Fibroblast of the aortic adventitia (primary cell): ENCODE measurements at regions not wholly inside any gene's neighbourhood (a gene's known extent, or its start where the extent isn't known, plus 50 kb on each side); places are given as distances from the start of the nearest gene placed in this dataset.

Experiments
- DNase-seq: peaks from one replicate; pipeline ENCODE4 v3.0.0-alpha.2; 2010; ENCODE audit warnings: low read depth
- H3K4me3 ChIP-seq: 2 replicates; pipeline ENCODE4 v1.5.1; 2011; ENCODE audit warnings: low read depth, mild to moderate bottlenecking, control low read depth, low read length, moderate library complexity
- TF ChIP-seq, protein P1 (sequence below): IDR thresholded peaks from 2 replicates; pipeline ENCODE4 v1.5.1; 2011; ENCODE audit warnings: mild to moderate bottlenecking, low read length, control low read depth, inconsistent platforms; ENCODE audit not compliant: insufficient read depth

- DNase-seq: no peak
- no peak overlapping the region for H3K4me3 ChIP-seq
- TF ChIP-seq, protein P1, sequence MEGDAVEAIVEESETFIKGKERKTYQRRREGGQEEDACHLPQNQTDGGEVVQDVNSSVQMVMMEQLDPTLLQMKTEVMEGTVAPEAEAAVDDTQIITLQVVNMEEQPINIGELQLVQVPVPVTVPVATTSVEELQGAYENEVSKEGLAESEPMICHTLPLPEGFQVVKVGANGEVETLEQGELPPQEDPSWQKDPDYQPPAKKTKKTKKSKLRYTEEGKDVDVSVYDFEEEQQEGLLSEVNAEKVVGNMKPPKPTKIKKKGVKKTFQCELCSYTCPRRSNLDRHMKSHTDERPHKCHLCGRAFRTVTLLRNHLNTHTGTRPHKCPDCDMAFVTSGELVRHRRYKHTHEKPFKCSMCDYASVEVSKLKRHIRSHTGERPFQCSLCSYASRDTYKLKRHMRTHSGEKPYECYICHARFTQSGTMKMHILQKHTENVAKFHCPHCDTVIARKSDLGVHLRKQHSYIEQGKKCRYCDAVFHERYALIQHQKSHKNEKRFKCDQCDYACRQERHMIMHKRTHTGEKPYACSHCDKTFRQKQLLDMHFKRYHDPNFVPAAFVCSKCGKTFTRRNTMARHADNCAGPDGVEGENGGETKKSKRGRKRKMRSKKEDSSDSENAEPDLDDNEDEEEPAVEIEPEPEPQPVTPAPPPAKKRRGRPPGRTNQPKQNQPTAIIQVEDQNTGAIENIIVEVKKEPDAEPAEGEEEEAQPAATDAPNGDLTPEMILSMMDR: no peak
Measured at GRCh38 chr17:5911919-5912318, 158.3 kb upstream of the WSCD1 start.

- H3K4me3 ChIP-seq: no peak overlapping the region
- TF ChIP-seq, protein P1: no peak
- DNase-seq: no peak
Measured at GRCh38 chr17:5913032-5913531, 157.1 kb upstream of the WSCD1 start.

GRCh38 chr17:5913641-5914040 is 156.5 kb upstream of the WSCD1 start:
- no peak overlapping the region for H3K4me3 ChIP-seq
- DNase-seq: no peak
- TF ChIP-seq, protein P1: no peak

GRCh38 chr17:5915337-5915736 is 154.8 kb upstream of the WSCD1 start:
- no peak for DNase-seq
- TF ChIP-seq, protein P1: no peak
- H3K4me3 ChIP-seq: no peak overlapping the region

DNA sequence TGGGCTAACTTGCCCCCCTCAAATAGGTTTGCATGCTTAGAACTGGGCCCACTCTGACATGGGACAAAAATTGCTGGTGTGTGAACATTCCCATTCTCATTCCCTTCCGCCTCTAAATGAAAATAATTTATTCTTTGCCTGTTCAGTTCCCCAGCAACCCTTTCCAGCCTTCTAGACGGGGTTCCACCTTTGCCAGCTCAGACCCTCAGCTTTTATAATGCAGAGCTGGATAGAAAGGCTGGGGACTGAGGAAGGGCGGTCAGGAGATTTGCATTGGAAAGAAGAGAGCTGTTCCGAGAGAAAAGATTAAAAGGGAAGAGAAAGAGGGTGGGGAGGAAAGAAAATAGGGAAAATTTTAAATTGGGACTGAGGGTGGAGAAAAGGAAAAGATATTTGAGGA is 151.1 kb upstream of the WSCD1 start:
- TF ChIP-seq, protein P1: no peak
- no peak for DNase-seq
- H3K4me3 ChIP-seq: no peak overlapping the region

DNA sequence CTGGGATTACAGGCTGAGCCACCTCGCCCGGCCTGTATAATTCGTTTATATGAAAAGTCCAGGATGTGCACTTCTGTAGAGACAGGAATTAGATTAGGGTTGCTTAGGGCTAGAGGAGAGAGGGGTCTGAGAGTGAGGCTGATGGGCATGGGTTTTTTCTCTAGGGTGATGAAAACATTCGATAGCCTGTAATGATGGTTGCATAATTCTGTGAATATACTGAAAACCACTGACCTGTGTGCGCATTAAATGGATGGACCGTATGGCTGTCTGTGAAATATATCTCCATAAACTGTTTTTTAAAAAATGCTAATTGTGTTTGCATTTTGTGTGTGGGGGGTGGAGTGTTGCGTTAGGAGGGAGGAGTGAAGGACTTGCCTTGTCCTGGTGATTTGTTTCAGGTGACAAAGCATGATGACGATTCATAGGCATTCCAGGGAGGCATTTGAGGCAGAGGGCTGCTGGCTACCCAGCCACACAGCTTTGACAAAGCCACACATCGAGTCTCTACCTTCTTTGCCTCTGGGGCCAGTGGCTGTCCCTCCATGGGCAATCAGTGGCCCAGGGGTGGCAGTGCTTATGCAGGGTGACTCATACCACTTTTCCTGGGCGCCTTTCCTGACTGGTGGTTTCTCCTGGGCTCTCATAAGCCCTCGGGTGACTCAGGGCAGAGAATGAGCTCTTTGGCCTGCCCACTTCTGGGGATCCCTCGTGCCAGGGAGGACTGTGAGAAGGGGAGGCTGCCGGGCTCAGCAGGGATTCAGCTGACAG is 148.5 kb upstream of the WSCD1 start:
- TF ChIP-seq, protein P1: no peak
- no peak overlapping the region for H3K4me3 ChIP-seq
- DNase-seq: no peak
